Gastroesophageal sphincter (tissue), 4 donors: ENCODE measurements at regions not wholly inside any gene's neighbourhood (a gene's known extent, or its start where the extent isn't known, plus 50 kb on each side); places are given as distances from the start of the nearest gene placed in this dataset.

Experiments
- ATAC-seq: fragments of 150-250 bp; one replicate; pipeline ENCODE4 v1.9.1; 2016; ENCODE audit warnings: mild to moderate bottlenecking, moderate library complexity
- H3K27ac ChIP-seq, 4 donors: fragments of 200-600 bp; sonication (generic) in 3 of 4; 1 replicate in 3 of 4; 2 replicates in 1 of 4; pipeline ENCODE4 v1.5.1; 2016 to 2019
- H3K27me3 ChIP-seq: fragments of 200-600 bp; sonication (generic); one replicate; pipeline ENCODE4 v1.5.1; 2019
- H3K36me3 ChIP-seq, 2 donors: fragments of 200-600 bp; sonication (generic); one replicate each; pipeline ENCODE4 v1.5.1; 2019; ENCODE audit warnings: control low read depth in 1 of 2
- H3K4me1 ChIP-seq, 3 donors: fragments of 200-600 bp; sonication (generic); 1 replicate in 2 of 3; 2 replicates in 1 of 3; pipeline ENCODE4 v1.5.1; 2016 to 2019; ENCODE audit warnings: control low read depth in 2 of 3
- H3K4me3 ChIP-seq, 2 donors: fragments of 200-600 bp; sonication (generic); one replicate each; pipeline ENCODE4 v1.5.1; 2019; ENCODE audit warnings: mild to moderate bottlenecking in 1 of 2, moderate library complexity in 1 of 2
- H3K9me3 ChIP-seq, 3 donors: fragments of 200-600 bp; sonication (generic); one replicate each; pipeline ENCODE4 v1.5.1; 2017 to 2019; ENCODE audit warnings: control low read depth in 2 of 3
- CTCF ChIP-seq, 4 experiments: fragments of 200-600 bp in 2 of 4; fragments of 450-650 bp in 2 of 4; sonication (generic) in 1 of 4; IDR thresholded peaks; one replicate each; pipeline ENCODE4 v1.5.1; 2017 to 2019; ENCODE audit warnings: antibody characterized with exemption in 4 of 4, mild to moderate bottlenecking in 2 of 4, moderate library complexity in 2 of 4
- EP300 ChIP-seq: sonication (generic); formaldehyde crosslinking; IDR thresholded peaks from one replicate; pipeline ENCODE4 v1.6.1; 2017; ENCODE audit warnings: antibody characterized with exemption, mild to moderate bottlenecking
- POLR2A ChIP-seq, 2 donors: fragments of 450-650 bp; IDR thresholded peaks; one replicate each; pipeline ENCODE4 v1.6.1; 2017; ENCODE audit warnings: antibody characterized with exemption in 2 of 2, mild to moderate bottlenecking in 2 of 2, moderate library complexity in 1 of 2
- POLR2AphosphoS5 ChIP-seq: sonication (generic); formaldehyde crosslinking; IDR thresholded peaks from one replicate; pipeline ENCODE4 v1.6.1; 2017; ENCODE audit warnings: antibody characterized with exemption
- WGBS, 2 donors: methylation state at CpG; one replicate each; pipeline ENCODE4 v1.1.5; 2018; ENCODE audit warnings: low coverage in 1 of 2; 5-methylcytosine and 5-hydroxymethylcytosine counted together

DNA sequence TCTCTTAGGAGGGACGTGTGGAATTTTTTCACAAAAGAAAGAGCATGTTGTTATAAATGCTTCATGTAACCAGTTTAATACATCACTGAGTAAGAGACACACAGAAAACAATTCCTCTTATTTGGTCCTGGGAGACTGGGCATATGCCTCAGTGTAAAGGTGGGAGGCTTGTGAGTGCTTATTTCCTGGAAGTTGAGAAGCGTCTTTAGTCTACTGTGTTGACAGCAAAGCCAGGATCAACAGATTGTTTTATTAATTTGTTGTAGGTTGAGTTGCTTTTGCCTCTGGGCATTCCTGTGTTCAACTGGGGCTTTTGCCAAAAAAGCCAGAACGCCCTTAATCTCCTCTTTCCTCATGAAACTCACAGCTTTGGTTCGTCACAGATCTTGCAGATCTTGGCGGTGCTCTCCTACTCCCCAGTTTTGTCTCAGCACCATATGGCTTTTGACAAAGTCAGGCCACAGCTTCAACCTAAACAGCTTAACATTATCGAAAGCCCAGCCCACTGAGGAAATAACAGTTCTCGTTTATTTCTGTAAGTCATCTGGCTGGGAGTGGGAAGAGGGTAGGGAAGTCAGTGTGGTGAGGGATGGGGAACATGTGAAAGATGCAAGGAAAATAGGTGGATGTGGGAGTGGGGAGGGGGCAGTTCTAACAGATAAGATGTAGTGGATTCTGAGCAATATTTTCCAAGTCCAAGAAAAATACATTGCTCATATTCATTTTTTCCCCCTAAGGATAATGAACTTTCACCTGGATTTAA, 227.2 kb downstream of the DACT1 start:
- H3K27me3 ChIP-seq: no peaks in the 10 kb centered on the region
- WGBS, 2 donors: 32 to 47% methylated on average over 2 to 7 of the region's 7 CpGs
- H3K4me1 ChIP-seq: no peaks in the 10 kb centered on the region
- H3K4me3 ChIP-seq: no peak overlapping the region
- H3K27ac ChIP-seq: peak overlapping the region in 2 of 4 donors; percentile 5 to 24
- TF ChIP-seq POLR2A (IDR thresholded peaks at IDR 0.05) (no peak), EP300 (no peak), POLR2AphosphoS5 (no peak), CTCF (IDR thresholded peaks at IDR 0.05) (no peak)
- H3K36me3 ChIP-seq: no peaks in the 10 kb centered on the region
- peaks cover 0 to 5% (median 0%) of the 10 kb centered on the region in 3 donors for H3K9me3 ChIP-seq
- no peak for ATAC-seq

DNA sequence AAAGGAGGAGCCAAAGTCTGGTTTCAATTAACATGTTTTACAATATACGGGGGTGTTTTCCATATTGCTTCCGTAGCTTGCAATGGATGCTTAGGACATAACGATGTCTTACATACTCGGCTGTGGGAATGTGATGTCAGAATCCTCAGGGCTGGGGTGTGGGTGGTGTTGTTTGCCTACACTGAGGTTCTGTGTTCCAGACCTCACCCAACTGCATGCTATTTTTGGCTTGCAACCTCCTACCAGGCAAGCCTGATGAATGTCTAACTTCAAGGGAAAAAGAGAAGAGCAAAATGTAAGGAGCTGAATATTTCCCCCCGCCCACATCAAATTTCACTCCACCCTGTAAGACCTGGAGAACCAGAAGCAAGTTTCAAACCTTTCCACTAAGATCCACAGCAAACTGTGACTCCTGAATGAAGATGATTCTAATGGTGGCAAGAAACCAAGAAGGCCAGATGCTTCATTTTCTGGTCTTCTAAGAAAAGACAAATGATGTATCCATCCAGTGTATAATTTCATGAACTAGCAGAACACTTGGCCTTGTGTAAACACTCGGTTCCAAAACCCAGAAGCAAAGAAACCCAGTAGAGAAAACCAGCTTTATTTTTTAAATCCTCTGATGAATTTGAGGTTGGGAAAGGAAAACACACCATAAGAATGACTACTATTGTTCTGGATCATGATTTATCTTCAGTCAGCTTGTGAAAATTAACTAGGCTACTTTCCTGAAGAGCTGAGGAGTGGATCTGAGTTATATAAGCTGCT, 227.9 kb downstream of the DACT1 start:
- Histone ChIP-seq H3K4me1 (no peaks in the 10 kb centered on the region), H3K27ac (peak overlapping the region in 1 of 4 donors; percentile 24), H3K27me3 (no peaks in the 10 kb centered on the region), H3K4me3 (no peak overlapping the region), H3K9me3 (no peaks in the 10 kb centered on the region), H3K36me3 (no peaks in the 10 kb centered on the region)
- WGBS, 2 donors: 46 to 67% methylated on average over 5 to 6 of the region's 6 CpGs
- ATAC-seq: no peak
- TF ChIP-seq POLR2A (IDR thresholded peaks at IDR 0.05) (no peak), CTCF (IDR thresholded peaks at IDR 0.05) (no peak), POLR2AphosphoS5 (no peak), EP300 (no peak)

- no peak for TF ChIP-seq POLR2AphosphoS5
- TF ChIP-seq CTCF (IDR thresholded peaks at IDR 0.05): no peak
- no peak for TF ChIP-seq EP300
- no peak for TF ChIP-seq POLR2A (IDR thresholded peaks at IDR 0.05)
- no peak overlapping the region for H3K4me3 ChIP-seq
- ATAC-seq: no peak
- H3K27me3 ChIP-seq: no peaks in the 10 kb centered on the region
- no peaks in the 10 kb centered on the region for H3K4me1 ChIP-seq
- H3K9me3 ChIP-seq: no peaks in the 10 kb centered on the region
- H3K36me3 ChIP-seq: no peaks in the 10 kb centered on the region
- H3K27ac ChIP-seq: no peak overlapping the region
- WGBS, 2 donors: 62% methylated on average over 3 of the region's 3 CpGs
These were observed 228.6 kb downstream of the DACT1 start for GRCh38 chr14:58866391-58866790.

- H3K4me3 ChIP-seq: no peak overlapping the region
- ATAC-seq: no peak
- WGBS, 2 donors: 85 to 94% methylated on average over 3 to 4 of the region's 4 CpGs
- H3K9me3 ChIP-seq: no peaks in the 10 kb centered on the region
- no peak overlapping the region for H3K27ac ChIP-seq
- no peaks in the 10 kb centered on the region for H3K36me3 ChIP-seq
- TF ChIP-seq CTCF (IDR thresholded peaks at IDR 0.05): no peak
- TF ChIP-seq POLR2A (IDR thresholded peaks at IDR 0.05): no peak
- TF ChIP-seq EP300: no peak
- no peak for TF ChIP-seq POLR2AphosphoS5
- H3K4me1 ChIP-seq: no peaks in the 10 kb centered on the region
- H3K27me3 ChIP-seq: no peaks in the 10 kb centered on the region
These were observed 233.2 kb downstream of the DACT1 start for GRCh38 chr14:58870961-58871360.

- 67 to 84% methylated on average over 3 to 4 of the region's 4 CpGs for WGBS, 2 donors
- Histone ChIP-seq H3K27ac (no peak overlapping the region), H3K27me3 (no peaks in the 10 kb centered on the region), H3K4me1 (no peaks in the 10 kb centered on the region), H3K4me3 (no peak overlapping the region), H3K9me3 (no peaks in the 10 kb centered on the region), H3K36me3 (no peaks in the 10 kb centered on the region)
- TF ChIP-seq POLR2AphosphoS5 (no peak), EP300 (no peak), POLR2A (IDR thresholded peaks at IDR 0.05) (no peak), CTCF (IDR thresholded peaks at IDR 0.05) (no peak)
- no peak for ATAC-seq
These were observed 233.8 kb downstream of the DACT1 start for GRCh38 chr14:58871573-58871972.
